A673 (cell line): ENCODE measurements at regions not wholly inside any gene's neighbourhood (a gene's known extent, or its start where the extent isn't known, plus 50 kb on each side); places are given as distances from the start of the nearest gene placed in this dataset.

ENCODE experiments used
- EZH2 ChIP-seq: fragments of 200-600 bp; sonication (generic); IDR thresholded peaks from 2 replicates; pipeline ENCODE4 v1.6.1; 2017; ENCODE audit warnings: borderline replicate concordance, low read depth, mild to moderate bottlenecking, mixed read lengths, antibody characterized with exemption, low read length; ENCODE audit not compliant: poor library complexity, severe bottlenecking
- TF ChIP-seq, protein P1 (sequence below): fragments of 300-800, 200-600 bp; sonication (generic); conservative IDR thresholded peaks from 2 replicates; pipeline ENCODE4 v1.5.1; 2017; ENCODE audit warnings: low read depth, mild to moderate bottlenecking, antibody characterized with exemption, low read length, moderate library complexity, mixed read lengths

DNA sequence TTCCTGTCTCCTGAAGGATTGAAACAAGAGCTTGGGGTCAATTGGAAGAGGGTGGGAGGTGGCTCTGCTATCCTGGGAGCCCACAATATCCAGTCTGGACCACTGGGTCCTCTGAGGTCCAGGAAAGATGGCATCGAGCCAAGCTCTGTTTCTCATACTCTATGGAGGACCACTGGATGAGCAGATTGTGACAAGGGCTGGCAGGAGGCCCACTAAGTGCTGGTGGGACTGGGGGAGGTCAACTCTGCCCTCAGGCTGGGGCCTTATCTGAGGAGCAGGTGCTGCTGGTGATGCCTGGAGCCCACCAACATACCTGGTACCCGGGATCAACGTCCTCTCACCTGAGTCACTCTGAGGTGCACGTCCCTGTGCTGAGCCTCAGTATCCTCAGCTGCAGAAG, 142.4 kb downstream of the NDUFA10 start:
- TF ChIP-seq, protein P1, sequence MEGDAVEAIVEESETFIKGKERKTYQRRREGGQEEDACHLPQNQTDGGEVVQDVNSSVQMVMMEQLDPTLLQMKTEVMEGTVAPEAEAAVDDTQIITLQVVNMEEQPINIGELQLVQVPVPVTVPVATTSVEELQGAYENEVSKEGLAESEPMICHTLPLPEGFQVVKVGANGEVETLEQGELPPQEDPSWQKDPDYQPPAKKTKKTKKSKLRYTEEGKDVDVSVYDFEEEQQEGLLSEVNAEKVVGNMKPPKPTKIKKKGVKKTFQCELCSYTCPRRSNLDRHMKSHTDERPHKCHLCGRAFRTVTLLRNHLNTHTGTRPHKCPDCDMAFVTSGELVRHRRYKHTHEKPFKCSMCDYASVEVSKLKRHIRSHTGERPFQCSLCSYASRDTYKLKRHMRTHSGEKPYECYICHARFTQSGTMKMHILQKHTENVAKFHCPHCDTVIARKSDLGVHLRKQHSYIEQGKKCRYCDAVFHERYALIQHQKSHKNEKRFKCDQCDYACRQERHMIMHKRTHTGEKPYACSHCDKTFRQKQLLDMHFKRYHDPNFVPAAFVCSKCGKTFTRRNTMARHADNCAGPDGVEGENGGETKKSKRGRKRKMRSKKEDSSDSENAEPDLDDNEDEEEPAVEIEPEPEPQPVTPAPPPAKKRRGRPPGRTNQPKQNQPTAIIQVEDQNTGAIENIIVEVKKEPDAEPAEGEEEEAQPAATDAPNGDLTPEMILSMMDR = no peak
- TF ChIP-seq EZH2 = no peak
